KMS-11 (cell line): ENCODE measurements at regions not wholly inside any gene's neighbourhood (a gene's known extent, or its start where the extent isn't known, plus 50 kb on each side); places are given as distances from the start of the nearest gene placed in this dataset.

ENCODE experiments used
- H2AFZ ChIP-seq: fragments of 200-600 bp; sonication (generic); 2 replicates; pipeline ENCODE4 v1.6.1; 2016; ENCODE audit warnings: antibody characterized with exemption, mixed run types, low read depth
- H3K27ac ChIP-seq: fragments of 200-600 bp; sonication (generic); 2 replicates; pipeline ENCODE4 v1.6.1; 2016; ENCODE audit warnings: mild to moderate bottlenecking, mixed run types
- H3K27me3 ChIP-seq: fragments of 200-600 bp; sonication (generic); 2 replicates; pipeline ENCODE4 v1.6.1; 2017; ENCODE audit warnings: mild to moderate bottlenecking, low read depth, mixed run types, moderate library complexity; ENCODE audit not compliant: insufficient read depth
- H3K36me3 ChIP-seq: fragments of 200-600 bp; sonication (generic); 2 replicates; pipeline ENCODE4 v1.6.1; 2017; ENCODE audit warnings: mild to moderate bottlenecking, mixed run types; ENCODE audit not compliant: insufficient read depth
- H3K4me1 ChIP-seq: fragments of 200-600 bp; sonication (generic); 2 replicates; pipeline ENCODE4 v1.6.1; 2016; ENCODE audit warnings: mild to moderate bottlenecking, low read depth, mixed run types; ENCODE audit not compliant: poor library complexity, severe bottlenecking
- H3K4me2 ChIP-seq: fragments of 200-600 bp; sonication (generic); 2 replicates; pipeline ENCODE4 v1.7.0; 2016; ENCODE audit warnings: mild to moderate bottlenecking, mixed run types
- H3K4me3 ChIP-seq: fragments of 200-600 bp; sonication (generic); IDR thresholded peaks from 2 replicates; pipeline ENCODE4 v1.6.1; 2017; ENCODE audit warnings: low read depth, low read length, mixed read lengths; ENCODE audit not compliant: insufficient read depth
- H3K79me2 ChIP-seq: fragments of 200-600 bp; sonication (generic); 2 replicates; pipeline ENCODE4 v1.6.1; 2016; ENCODE audit warnings: low read depth, mixed run types; ENCODE audit not compliant: insufficient read depth
- H3K9ac ChIP-seq: fragments of 200-600 bp; sonication (generic); 2 replicates; pipeline ENCODE4 v1.6.1; 2016; ENCODE audit warnings: mild to moderate bottlenecking, mixed run types
- H4K20me1 ChIP-seq: fragments of 200-600 bp; sonication (generic); 2 replicates; pipeline ENCODE4 v1.6.1; 2016; ENCODE audit warnings: mild to moderate bottlenecking, mixed run types; ENCODE audit not compliant: insufficient read depth
- TF ChIP-seq, protein P1 (sequence below): fragments of 200-600 bp; sonication (generic); conservative IDR thresholded peaks from 2 replicates; pipeline ENCODE4 v1.6.1; 2017; ENCODE audit warnings: low read depth, mild to moderate bottlenecking, antibody characterized with exemption, low read length, moderate library complexity, mixed read lengths

- Histone ChIP-seq H2AFZ (no peak overlapping the region), H3K4me2 (no peak overlapping the region), H3K4me1 (no peaks in the 10 kb centered on the region), H4K20me1 (no peaks in the 10 kb centered on the region), H3K79me2 (no peaks in the 10 kb centered on the region), H3K27me3 (no peaks in the 10 kb centered on the region), H3K9ac (no peak overlapping the region), H3K27ac (no peak overlapping the region), H3K4me3 (no peak overlapping the region), H3K36me3 (no peaks in the 10 kb centered on the region)
- TF ChIP-seq, protein P1, sequence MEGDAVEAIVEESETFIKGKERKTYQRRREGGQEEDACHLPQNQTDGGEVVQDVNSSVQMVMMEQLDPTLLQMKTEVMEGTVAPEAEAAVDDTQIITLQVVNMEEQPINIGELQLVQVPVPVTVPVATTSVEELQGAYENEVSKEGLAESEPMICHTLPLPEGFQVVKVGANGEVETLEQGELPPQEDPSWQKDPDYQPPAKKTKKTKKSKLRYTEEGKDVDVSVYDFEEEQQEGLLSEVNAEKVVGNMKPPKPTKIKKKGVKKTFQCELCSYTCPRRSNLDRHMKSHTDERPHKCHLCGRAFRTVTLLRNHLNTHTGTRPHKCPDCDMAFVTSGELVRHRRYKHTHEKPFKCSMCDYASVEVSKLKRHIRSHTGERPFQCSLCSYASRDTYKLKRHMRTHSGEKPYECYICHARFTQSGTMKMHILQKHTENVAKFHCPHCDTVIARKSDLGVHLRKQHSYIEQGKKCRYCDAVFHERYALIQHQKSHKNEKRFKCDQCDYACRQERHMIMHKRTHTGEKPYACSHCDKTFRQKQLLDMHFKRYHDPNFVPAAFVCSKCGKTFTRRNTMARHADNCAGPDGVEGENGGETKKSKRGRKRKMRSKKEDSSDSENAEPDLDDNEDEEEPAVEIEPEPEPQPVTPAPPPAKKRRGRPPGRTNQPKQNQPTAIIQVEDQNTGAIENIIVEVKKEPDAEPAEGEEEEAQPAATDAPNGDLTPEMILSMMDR, result no peak
Measured at GRCh38 chr4:138451276-138451663, 209.1 kb upstream of the SLC7A11 start.

- no peak overlapping the region for H3K4me3 ChIP-seq
- no peak overlapping the region for H3K4me2 ChIP-seq
- H3K27ac ChIP-seq, result no peak overlapping the region
- H3K9ac ChIP-seq, result no peak overlapping the region
- no peaks in the 10 kb centered on the region for H3K4me1 ChIP-seq
- no peak overlapping the region for H2AFZ ChIP-seq
- H3K36me3 ChIP-seq, result no peaks in the 10 kb centered on the region
- no peaks in the 10 kb centered on the region for H3K79me2 ChIP-seq
- H4K20me1 ChIP-seq, result no peaks in the 10 kb centered on the region
- TF ChIP-seq, protein P1, result no peak
- no peaks in the 10 kb centered on the region for H3K27me3 ChIP-seq
Measured at GRCh38 chr4:138450546-138451275, 208.6 kb upstream of the SLC7A11 start.

- Histone ChIP-seq H3K4me1 (no peaks in the 10 kb centered on the region), H3K79me2 (no peaks in the 10 kb centered on the region), H3K4me2 (no peak overlapping the region), H4K20me1 (no peaks in the 10 kb centered on the region), H3K27ac (no peak overlapping the region), H3K9ac (no peak overlapping the region), H2AFZ (no peak overlapping the region), H3K27me3 (no peaks in the 10 kb centered on the region), H3K4me3 (no peak overlapping the region), H3K36me3 (no peaks in the 10 kb centered on the region)
- TF ChIP-seq, protein P1, result no peak
Measured at GRCh38 chr4:138449938-138450337, 207.8 kb upstream of the SLC7A11 start.

DNA sequence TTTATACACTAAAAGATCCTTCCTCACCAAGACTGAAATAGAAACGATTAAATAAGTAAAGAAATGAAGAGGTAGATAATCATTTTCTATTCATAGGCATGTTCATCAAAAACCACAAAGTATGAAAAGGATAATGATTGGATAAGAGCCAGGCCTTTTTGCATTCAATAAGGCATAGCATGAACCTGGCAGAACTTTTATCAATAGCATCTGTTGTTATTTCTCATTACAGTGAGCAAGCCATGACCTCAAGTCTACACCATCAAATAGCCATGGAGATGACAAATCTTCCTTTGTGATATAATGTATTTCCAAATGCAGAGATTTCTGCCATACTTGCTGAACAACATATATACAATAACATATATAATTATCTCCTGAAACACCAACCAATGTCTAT lies 206.0 kb upstream of the SLC7A11 start:
- H3K4me3 ChIP-seq, result no peak overlapping the region
- no peaks in the 10 kb centered on the region for H3K27me3 ChIP-seq
- no peaks in the 10 kb centered on the region for H3K36me3 ChIP-seq
- no peaks in the 10 kb centered on the region for H3K4me1 ChIP-seq
- no peak overlapping the region for H3K27ac ChIP-seq
- no peaks in the 10 kb centered on the region for H4K20me1 ChIP-seq
- no peaks in the 10 kb centered on the region for H3K79me2 ChIP-seq
- no peak overlapping the region for H2AFZ ChIP-seq
- no peak overlapping the region for H3K9ac ChIP-seq
- TF ChIP-seq, protein P1, result no peak
- H3K4me2 ChIP-seq, result no peak overlapping the region
